Body of pancreas (tissue), 4 donors: ENCODE measurements at regions not wholly inside any gene's neighbourhood (a gene's known extent, or its start where the extent isn't known, plus 50 kb on each side); places are given as distances from the start of the nearest gene placed in this dataset.

ENCODE experiments used
- ATAC-seq: fragments of 150-250 bp; one replicate; pipeline ENCODE4 v1.9.1; 2016
- DNase-seq, 4 donors: peaks; one replicate each; pipeline ENCODE4 v3.0.0-alpha.2; 2019
- H3K27ac ChIP-seq, 4 donors: fragments of 200-600 bp; sonication (generic); 1 replicate in 3 of 4; 2 replicates in 1 of 4; pipeline versions ENCODE4 v1.5.1 to v1.6.1; 2016 to 2019; ENCODE audit warnings: mild to moderate bottlenecking in 1 of 4, mixed read lengths in 1 of 4, moderate library complexity in 1 of 4
- H3K27me3 ChIP-seq, 2 donors: fragments of 200-600 bp; sonication (generic); one replicate each; pipeline ENCODE4 v1.6.0; 2016; ENCODE audit warnings: mild to moderate bottlenecking in 1 of 2
- H3K36me3 ChIP-seq, 2 donors: fragments of 200-600 bp; sonication (generic); replicated peaks in 1 of 2; 2 replicates each; pipeline ENCODE4 v1.5.1; 2016; ENCODE audit warnings: low read depth in 2 of 2; ENCODE audit not compliant: insufficient read depth in 1 of 2
- H3K4me1 ChIP-seq: fragments of 200-600 bp; sonication (generic); one replicate; pipeline ENCODE4 v1.6.0; 2016
- H3K4me3 ChIP-seq, 2 donors: fragments of 200-600 bp; sonication (generic); 1 replicate in 1 of 2; 2 replicates in 1 of 2; pipeline ENCODE4 v1.5.1; 2016 to 2019
- H3K9me3 ChIP-seq, 3 donors: fragments of 200-600 bp; sonication (generic); 1 replicate in 2 of 3; 2 replicates in 1 of 3; pipeline ENCODE4 v1.5.1; 2016
- CTCF ChIP-seq, 7 experiments: fragments of 450-650 bp in 4 of 7; fragments of 200-600 bp in 3 of 7; sonication (generic) in 3 of 7; IDR thresholded peaks; one replicate each; pipeline ENCODE4 v1.5.1; 2016 to 2019; ENCODE audit warnings: antibody characterized with exemption in 7 of 7
- POLR2A ChIP-seq, 3 donors: fragments of 450-650 bp; IDR thresholded peaks; one replicate each; pipeline ENCODE4 v1.6.1; 2016; ENCODE audit warnings: antibody characterized with exemption in 3 of 3, mild to moderate bottlenecking in 2 of 3
- WGBS, 2 donors: methylation state at CpG; one replicate each; pipeline ENCODE4 v1.1.5; 2017; 5-methylcytosine and 5-hydroxymethylcytosine counted together
- intact Hi-C: fragments of 100-400 bp; cut with DNase I; formaldehyde crosslinking; loops from one replicate; pipeline ENCODE4 v1.15.1; 2023

GRCh38 chr12:67436230-67436629, 167.1 kb downstream of the CAND1 start:
- no peaks in the 10 kb centered on the region for H3K36me3 ChIP-seq
- no peak for TF ChIP-seq POLR2A (IDR thresholded peaks at IDR 0.05)
- no peak for TF ChIP-seq CTCF (IDR thresholded peaks at IDR 0.05)
- peaks cover 20% of the 10 kb centered on the region for H3K4me1 ChIP-seq
- DNase-seq (no peak), ATAC-seq (no peak)
- H3K9me3 ChIP-seq: no peaks in the 10 kb centered on the region
- 73 to 77% methylated on average over 2 of the region's 2 CpGs for WGBS, 2 donors
- no peaks in the 10 kb centered on the region for H3K27me3 ChIP-seq
- no peak overlapping the region for H3K27ac ChIP-seq
- H3K4me3 ChIP-seq: no peak overlapping the region
- intact Hi-C loops: no loop called here

- H3K4me1 ChIP-seq: peaks cover 23% of the 10 kb centered on the region
- H3K36me3 ChIP-seq: no peaks in the 10 kb centered on the region
- TF ChIP-seq CTCF (IDR thresholded peaks at IDR 0.05): no peak
- TF ChIP-seq POLR2A (IDR thresholded peaks at IDR 0.05): no peak
- no peaks in the 10 kb centered on the region for H3K9me3 ChIP-seq
- intact Hi-C loops: no loop called here
- DNase-seq: no peak
- no peaks in the 10 kb centered on the region for H3K27me3 ChIP-seq
- 65 to 79% methylated on average over 2 of the region's 2 CpGs for WGBS, 2 donors
- no peak for ATAC-seq
- no peak overlapping the region for H3K27ac ChIP-seq
- H3K4me3 ChIP-seq: no peak overlapping the region
Observed at GRCh38 chr12:67437011-67437410, 167.9 kb downstream of the CAND1 start.

GRCh38 chr12:67439611-67440010, 170.5 kb downstream of the CAND1 start:
- TF ChIP-seq POLR2A (IDR thresholded peaks at IDR 0.05) (no peak), CTCF (IDR thresholded peaks at IDR 0.05) (no peak)
- no peaks in the 10 kb centered on the region for H3K36me3 ChIP-seq
- no peaks in the 10 kb centered on the region for H3K9me3 ChIP-seq
- H3K27ac ChIP-seq: no peak overlapping the region
- no peak for ATAC-seq
- no peak overlapping the region for H3K4me3 ChIP-seq
- intact Hi-C loops: loop anchor here (10.0 kb wide), 1 partner anchor 495 kb away; no protein-coding TSS in a partner anchor
- 75 to 79% methylated on average over 3 of the region's 3 CpGs for WGBS, 2 donors
- H3K4me1 ChIP-seq: peaks cover 22% of the 10 kb centered on the region
- no peak for DNase-seq
- H3K27me3 ChIP-seq: no peaks in the 10 kb centered on the region

- ATAC-seq: peak; percentile 96
- intact Hi-C loops: loop anchor here (10.0 kb wide), 1 partner anchor 493 kb away; no protein-coding TSS in a partner anchor
- no peaks in the 10 kb centered on the region for H3K9me3 ChIP-seq
- peaks cover 14% of the 10 kb centered on the region for H3K4me1 ChIP-seq
- DNase-seq: peak; percentile 90 to 95 (median 92)
- H3K36me3 ChIP-seq: no peaks in the 10 kb centered on the region
- TF ChIP-seq POLR2A (IDR thresholded peaks at IDR 0.05): no peak
- peak; percentile 66 to 95 (median 90) for TF ChIP-seq CTCF (IDR thresholded peaks at IDR 0.05)
- 2 to 4% methylated on average over 12 of the region's 12 CpGs for WGBS, 2 donors
- peak overlapping the region in 2 of 4 donors; percentile 2 to 18 for H3K27ac ChIP-seq
- no peaks in the 10 kb centered on the region for H3K27me3 ChIP-seq
- H3K4me3 ChIP-seq: no peak overlapping the region
Observed at GRCh38 chr12:67441736-67442346, 172.7 kb downstream of the CAND1 start.

- no peaks in the 10 kb centered on the region for H3K9me3 ChIP-seq
- TF ChIP-seq CTCF (IDR thresholded peaks at IDR 0.05) (no peak), POLR2A (IDR thresholded peaks at IDR 0.05) (no peak)
- H3K27me3 ChIP-seq: no peaks in the 10 kb centered on the region
- no peak overlapping the region for H3K4me3 ChIP-seq
- intact Hi-C loops: loop anchor here (10.0 kb wide), 1 partner anchor 492 kb away; no protein-coding TSS in a partner anchor
- peaks cover 14% of the 10 kb centered on the region for H3K4me1 ChIP-seq
- H3K36me3 ChIP-seq: no peaks in the 10 kb centered on the region
- peak; percentile 69 for ATAC-seq
- peak; percentile 55 to 74 (median 73) for DNase-seq
- WGBS, 2 donors: 18 to 20% methylated on average over 11 of the region's 11 CpGs
- H3K27ac ChIP-seq: peak overlapping the region in 2 of 4 donors; percentile 2 to 18
Observed at GRCh38 chr12:67442347-67442841, 173.2 kb downstream of the CAND1 start.
